Suppressor macrophage (primary cell): ENCODE measurements at regions not wholly inside any gene's neighbourhood (a gene's known extent, or its start where the extent isn't known, plus 50 kb on each side); places are given as distances from the start of the nearest gene placed in this dataset.

Experiments used
- DNase-seq, 4 experiments: peaks; one replicate each; pipeline ENCODE4 v3.0.0-alpha.2; 2020 to 2022

GRCh38 chr12:115163710-115164109, 479.7 kb upstream of the TBX3 start:
- DNase-seq, result no peak

DNA sequence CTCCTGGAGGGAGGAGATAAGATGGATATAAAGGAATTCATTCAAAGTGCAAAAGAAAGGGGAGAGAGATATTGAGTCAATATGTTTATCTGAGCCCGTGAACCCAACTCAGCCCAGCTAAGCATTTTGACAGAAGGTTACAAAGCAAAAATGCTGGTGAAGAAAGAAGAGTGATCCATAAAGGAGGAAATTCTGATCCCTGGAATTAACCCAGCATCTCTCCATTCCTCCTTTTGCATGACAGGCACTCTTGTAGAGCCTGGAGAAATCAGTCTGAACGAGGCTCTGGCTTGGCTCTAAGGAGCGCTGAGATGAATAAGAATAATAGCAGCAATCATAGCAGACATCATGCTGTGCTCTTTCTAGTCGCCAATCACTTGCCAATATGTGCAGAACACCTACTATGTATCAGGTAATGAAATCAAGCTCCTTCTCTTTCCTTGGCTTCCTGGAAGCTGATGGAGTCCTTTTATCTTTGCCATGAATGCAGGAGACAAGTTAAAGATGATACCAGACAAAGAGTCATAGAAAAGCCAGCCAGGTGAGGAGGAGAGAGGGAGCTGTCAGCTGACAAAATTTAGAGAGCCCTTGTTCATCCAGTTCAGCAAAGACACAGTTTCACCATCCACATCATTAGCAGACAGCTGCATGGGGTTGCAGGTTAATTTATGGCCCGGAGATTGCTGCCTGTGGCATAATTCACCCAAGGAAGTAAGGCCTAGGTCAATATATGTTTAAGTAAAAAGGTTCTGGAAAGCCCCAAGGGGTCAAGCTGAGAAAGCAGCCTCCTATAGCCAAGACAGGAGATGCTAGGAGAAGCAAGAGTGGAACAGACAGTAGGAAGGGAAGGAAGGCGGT, 476.5 kb upstream of the TBX3 start:
- no peak for DNase-seq

DNA sequence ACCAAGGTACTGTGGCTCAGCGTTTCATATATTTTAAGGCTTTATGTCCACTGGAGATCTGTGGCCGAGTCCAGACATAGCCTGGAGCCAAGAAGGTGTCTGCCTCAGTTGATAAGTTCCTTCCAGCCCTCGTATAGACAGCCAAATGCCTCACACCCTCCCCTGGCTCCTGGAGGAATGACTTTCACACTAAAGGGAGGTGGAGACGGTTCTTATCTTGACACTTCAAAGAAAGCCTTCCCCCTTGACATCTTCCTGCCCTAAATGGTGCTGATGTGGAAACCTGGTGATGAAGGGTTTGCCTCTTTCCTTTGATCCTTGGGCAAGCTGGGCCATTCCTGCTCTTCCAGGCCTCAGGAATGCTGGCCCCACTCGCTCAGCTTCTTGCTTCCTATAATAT, 474.8 kb upstream of the TBX3 start:
- no peak for DNase-seq

DNA sequence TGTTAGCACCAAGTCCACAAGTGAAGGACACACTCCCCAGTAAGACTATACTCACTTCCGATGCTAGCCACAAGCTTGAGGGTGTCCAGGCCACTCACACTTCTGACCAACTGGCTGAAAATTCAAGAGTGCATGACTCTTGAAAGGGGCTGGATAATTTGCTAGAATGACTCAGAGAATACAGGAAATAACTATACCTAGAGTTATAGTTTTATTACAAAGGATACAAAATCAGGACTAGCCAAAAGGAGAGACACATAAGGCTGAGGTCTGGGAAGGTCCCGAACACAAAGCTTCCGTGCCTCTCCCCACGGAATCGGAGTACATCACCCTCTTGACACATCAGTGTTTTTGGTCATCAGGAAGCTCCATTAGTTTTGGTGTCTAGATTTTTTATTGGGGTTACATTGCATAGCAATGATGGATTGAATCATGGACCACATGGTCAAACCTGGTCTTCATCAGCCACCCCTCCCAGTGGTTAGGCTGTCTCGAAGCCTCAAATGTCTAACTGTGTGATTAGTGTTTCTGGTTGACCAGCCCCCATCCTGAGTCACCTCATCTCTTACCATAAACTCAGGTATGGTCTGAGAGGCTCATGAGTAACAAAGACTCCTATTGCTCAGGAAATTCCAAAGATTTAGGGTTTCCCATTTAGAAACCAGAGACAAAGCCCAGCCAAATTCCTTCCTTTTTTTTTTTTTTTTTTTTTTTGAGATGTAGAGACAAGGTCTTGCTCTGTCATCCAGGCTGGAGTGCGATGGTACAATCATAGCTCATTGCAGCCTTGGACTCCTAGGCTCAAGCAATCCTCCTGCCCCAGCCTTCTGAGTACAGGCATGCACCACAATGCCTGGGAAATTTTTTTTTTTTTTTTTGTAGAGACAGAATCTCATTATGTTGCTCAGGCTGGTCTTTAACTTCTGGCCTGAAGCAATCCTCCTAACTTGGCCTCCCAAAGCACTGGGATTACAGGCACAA, 472.0 kb upstream of the TBX3 start:
- no peak for DNase-seq

- no peak for DNase-seq
These were observed 465.9 kb upstream of the TBX3 start for GRCh38 chr12:115149685-115150378.

DNA sequence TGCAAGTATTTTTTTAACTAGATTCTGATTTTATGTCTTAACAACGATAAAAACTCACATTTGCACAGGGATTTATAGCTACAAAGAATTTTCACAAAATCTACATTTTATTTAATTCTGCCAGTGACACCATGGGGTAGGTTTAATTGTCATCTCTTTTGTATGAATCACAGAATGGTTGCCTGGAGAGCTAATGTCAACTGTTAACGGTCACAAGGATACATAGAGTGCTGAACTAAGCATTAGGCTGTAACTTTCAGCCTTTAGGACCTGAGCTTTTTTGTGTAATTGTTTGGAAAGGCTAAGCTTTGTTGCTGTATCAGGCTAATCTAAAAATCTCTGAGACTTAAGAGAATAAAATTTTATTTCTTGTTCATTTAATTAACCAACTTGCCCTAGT, 465.3 kb upstream of the TBX3 start:
- DNase-seq, result no peak

DNA sequence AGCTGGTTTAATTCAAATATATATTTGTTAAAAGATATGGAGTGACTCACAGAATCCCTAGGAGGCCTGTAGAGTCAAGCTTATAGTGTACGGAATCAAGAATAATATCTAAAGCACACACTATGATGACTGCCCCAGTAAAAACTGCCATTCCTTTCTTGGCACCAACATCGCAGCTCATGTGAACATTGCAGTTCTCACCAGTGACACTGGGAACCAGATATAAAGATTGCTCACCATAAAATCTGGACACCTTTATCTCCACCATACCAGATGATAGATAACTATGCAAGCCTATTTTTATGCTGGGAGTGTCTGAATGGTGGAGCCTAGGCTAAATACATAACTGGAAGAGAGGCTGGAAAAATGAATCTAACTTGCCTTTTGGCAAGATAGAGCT, 463.9 kb upstream of the TBX3 start:
- no peak for DNase-seq

DNA sequence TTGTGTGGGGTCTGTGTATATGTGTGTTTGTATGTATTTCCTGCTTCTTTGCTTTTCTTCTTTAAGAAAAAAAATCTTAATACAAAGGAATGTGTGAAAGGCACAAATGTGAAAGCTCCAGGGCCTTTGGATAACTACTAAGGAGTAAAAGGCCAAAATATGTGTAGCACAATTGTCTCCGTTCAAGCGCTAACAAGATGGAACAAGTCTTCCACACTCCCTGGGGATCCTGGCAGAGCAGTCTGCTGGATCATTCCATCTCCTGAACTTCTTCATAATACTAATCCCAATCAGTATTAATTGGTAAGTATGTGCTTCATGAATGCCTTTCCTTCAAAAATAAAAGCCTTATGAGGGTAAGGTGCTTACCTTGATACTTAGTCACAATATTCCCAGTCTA, 462.5 kb upstream of the TBX3 start:
- DNase-seq, result no peak

GRCh38 chr12:115144425-115144824, 460.4 kb upstream of the TBX3 start:
- DNase-seq, result no peak

DNA sequence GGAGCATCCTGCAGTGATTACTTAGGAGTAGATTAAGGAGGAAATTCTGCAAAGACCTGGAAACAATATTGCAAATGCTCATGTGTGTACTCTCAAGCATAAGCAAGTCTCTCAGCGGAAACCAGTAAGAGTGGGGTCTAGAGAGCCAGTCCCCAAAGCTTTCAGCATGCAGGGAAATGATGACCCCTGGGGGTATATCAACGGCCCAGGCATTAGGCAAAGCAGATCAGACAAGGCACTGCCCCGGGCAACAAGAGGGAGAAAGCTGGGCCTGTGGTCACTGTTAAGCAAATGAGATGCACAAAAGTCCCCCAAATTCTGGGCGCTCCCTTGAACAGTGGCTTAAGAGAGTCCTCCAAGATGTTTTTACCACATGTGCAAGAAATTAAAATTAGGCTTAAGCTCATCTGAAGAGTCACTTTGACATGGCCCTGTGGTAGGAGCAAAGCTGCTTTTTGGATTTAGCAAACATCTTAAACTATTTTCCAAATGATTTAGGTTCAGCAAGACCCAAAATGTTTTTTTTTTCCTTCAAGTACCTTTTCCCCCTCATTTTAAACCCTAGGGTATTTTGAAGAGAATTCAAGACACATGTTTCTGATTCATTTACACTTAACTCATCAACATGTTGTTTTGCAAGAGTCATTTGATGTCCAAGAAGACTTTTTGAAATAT, 457.1 kb upstream of the TBX3 start:
- DNase-seq, result no peak

DNA sequence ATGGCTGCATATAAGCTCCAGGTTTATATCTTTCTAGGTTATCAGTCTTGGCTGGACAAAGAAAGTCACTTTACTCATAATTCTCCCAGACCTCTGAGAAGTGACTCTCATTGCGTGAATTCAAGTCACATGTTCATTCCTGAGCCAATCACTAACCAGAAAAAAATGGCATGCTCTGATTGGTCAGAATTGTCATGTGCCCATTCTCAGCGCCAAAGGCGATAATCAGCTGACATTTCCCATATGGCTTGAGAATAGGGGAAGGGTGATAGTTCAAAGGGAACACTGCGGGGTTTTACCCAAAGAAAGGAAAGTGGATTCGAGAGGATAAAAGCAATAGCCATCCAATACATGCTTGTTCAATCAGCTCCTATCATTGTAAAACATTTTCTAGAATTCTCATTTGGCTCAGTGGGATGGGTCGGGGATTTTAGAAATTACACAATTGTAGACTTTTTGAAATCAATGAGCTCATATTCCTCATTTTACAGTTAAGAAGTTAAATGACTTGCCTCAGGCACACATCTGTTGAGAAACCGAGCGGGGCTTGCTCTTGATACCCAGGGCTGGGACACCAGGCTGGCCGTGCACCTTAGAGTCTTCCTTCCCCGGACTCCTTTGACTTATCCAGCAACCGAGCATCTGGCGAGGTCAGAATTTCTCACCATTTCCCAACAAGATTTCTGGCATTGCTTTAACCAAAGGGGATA, 454.0 kb upstream of the TBX3 start:
- no peak for DNase-seq

DNA sequence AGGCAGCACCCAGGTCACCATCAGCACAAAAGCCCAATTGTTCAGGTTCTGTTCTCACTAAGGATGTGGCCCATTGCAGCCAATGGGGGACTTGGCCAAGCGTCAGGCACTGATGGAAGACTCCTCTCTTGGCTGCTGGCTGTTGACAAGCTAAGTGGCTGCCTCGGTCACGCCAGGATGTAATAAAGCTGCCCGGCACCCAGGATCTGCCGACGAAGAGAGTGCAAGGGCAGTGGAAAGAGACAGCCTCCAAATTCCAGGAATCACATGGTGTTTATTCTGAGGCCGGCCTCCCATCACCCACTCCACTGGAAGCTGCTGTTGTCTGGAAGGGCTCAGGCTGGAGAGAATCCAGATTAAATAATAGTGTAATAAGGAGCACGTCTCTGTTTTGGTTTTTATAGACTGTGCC, 451.8 kb upstream of the TBX3 start:
- no peak for DNase-seq

GRCh38 chr12:115134298-115134697, 450.3 kb upstream of the TBX3 start:
- DNase-seq, result no peak

GRCh38 chr12:115132905-115133304, 448.9 kb upstream of the TBX3 start:
- DNase-seq, result no peak

- no peak for DNase-seq
These were observed 448.2 kb upstream of the TBX3 start for GRCh38 chr12:115132145-115132544.

GRCh38 chr12:115129727-115130126, 445.8 kb upstream of the TBX3 start:
- no peak for DNase-seq

DNA sequence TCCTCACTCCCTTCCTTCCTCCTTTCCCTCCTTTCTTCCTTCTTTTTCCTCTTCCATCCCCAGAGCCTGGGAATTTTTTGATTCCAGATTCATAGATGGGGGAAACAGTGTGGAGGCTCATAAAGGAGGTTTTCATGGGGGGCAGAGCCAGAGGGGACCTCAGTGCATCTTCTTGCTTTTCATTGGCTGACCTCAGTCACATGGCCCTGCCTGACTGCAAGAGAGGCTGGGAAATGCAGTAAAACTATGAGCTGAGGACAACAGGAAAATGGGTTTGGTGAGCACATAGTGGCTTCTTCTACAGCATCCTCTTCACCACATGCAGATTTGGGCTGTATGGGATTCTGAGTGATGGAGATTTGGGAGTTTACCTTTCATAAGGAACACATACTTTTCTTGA, 437.1 kb upstream of the TBX3 start:
- no peak for DNase-seq

GRCh38 chr12:115118177-115118724, 434.3 kb upstream of the TBX3 start:
- DNase-seq, result no peak

- no peak for DNase-seq
These were observed 430.2 kb upstream of the TBX3 start for GRCh38 chr12:115114140-115114539.

DNA sequence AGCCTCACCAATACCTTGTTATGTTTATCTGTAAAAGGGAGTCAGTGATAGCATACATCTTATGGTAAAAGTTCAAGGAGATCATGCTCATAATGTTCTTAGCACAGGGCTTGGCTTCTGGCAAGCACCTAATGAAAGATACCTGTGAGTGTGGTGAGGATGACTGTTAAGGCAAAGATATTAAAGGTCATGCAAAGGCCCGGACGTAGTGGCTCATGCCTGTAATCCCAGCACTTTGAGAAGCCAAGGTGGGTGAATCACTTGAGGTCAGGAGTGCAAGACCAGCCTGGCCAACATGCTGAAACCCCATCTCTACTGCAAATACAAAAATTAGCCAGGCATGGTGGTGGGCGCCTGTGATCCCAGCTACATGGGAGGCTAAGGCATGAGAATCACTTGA, 425.9 kb upstream of the TBX3 start:
- DNase-seq, result no peak
